Stimulated activated CD4-positive, alpha-beta T cell treated with anti-CD3 and anti-CD28 coated beads, Interleukin-1b, Interleukin-23, amount 100 ng/mL, for 4 hours (primary cell): ENCODE measurements at regions not wholly inside any gene's neighbourhood (a gene's known extent, or its start where the extent isn't known, plus 50 kb on each side); places are given as distances from the start of the nearest gene placed in this dataset.

Source experiments
- DNase-seq, 2 donors: peaks; one replicate each; pipeline ENCODE4 v3.0.0-alpha.2; 2020; ENCODE audit warnings: low read depth in 2 of 2

DNA sequence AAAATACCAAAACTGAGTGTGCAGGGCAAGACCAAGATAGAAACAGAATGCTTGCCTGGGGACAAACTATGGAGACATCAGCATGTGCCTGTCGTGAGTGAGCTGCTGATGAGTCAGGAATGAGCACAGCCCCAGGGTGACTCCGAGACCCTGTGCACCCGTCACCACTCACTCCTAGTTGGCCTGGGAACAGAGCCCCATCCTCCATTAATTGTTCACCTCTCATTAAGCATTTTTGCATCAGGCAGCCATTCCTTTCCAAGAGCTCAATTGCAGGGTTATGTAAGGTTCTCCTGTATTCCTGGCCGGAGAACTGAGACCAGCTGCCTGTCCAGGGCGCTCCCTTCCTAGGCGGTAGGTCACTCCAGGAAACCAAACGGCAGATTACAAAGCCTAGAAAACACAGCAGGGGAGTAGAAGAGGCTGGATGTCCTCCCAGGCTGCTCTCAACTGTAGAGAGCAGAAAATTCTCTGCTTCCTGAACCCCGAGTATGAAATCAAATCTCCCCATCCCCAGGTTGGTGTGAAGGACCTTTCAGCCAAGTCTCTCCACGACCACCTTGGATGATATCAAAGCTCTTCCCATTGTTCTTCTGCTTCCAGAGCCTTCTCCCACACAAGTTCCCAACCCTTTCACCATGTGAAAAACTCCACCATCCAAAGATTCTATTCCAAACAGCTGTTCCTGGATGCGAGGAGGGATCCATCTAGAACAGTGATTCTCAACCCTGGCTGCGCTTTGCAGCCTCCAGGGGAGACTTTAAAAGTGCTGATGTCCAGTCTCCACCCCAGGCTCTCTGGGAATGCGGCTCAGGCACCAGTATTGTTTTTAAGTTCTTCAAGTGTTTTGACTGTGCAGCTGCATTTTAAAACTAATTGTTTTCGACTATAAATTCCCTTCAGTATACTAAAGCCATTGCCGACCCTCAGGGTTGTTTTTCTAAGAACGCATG lies 532.6 kb upstream of the JARID2 start:
- DNase-seq: no peak

- DNase-seq: no peak
These were observed 531.8 kb upstream of the JARID2 start for GRCh38 chr6:14713966-14714631.

DNA sequence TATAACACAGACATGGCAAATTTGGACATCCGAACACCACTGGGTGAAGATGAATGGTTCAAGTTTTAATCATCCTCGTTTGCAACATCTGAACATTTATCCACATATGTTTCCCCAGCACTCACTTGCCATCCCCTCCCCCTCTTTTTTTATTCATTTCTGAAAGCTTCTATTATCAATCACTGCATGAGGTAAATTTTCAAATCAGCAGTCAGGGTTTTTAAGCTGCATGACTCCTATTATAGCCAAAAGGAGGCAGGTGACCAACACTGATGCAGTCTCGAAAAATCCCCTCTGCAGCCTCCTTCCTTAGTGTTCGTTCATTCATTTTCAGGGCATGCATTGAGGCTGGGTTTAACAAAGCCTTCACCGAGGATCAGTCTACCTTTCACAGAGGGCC lies 530.8 kb upstream of the JARID2 start:
- no peak for DNase-seq

- no peak for DNase-seq
These were observed 529.2 kb upstream of the JARID2 start for GRCh38 chr6:14716499-14717146.

DNA sequence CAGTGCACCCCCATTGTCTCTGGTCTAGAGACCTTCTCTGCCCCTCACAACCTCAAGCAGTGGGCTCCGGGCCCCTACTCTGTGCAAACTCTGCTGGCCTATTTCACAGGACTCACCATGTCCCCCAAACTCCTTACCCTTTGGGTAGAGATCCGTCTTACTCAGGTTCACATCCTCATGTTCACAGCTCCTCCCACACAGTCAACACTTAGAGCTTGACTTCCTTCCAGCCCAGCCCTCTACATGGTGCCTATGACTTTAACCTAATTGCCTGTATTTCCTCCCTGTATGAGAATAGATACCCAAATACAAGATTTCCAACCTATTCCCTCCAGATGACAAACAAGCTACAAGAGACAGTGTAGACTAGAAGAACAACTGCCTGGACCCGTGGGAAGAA lies 528.6 kb upstream of the JARID2 start:
- DNase-seq: no peak

- DNase-seq: no peak
These were observed 527.0 kb upstream of the JARID2 start for GRCh38 chr6:14718861-14719260.

GRCh38 chr6:14719270-14719669 lies 526.6 kb upstream of the JARID2 start:
- DNase-seq: no peak

GRCh38 chr6:14720411-14721102 lies 525.3 kb upstream of the JARID2 start:
- DNase-seq: no peak

- no peak for DNase-seq
These were observed 524.6 kb upstream of the JARID2 start for GRCh38 chr6:14721103-14721758.

- DNase-seq: no peak
These were observed 523.8 kb upstream of the JARID2 start for GRCh38 chr6:14722001-14722562.

DNA sequence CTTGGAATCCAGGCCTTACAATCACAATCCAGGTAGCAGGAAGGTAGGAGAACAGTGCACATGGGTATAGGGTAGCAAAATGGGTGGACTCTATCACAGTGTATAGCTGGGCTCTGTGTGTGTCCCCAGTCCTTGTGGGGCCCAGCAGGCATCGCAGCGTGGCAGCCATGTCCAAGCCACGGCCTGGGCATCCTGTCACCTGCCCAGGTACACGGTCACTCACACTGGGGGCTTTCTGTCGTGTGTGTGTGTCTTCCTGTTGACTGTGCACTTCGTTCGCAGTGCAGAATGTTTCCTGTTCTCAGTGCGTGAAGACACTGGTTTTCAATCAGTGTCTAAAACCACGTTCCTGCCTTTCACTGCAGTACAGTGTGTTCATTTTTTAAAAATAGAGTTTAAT lies 523.2 kb upstream of the JARID2 start:
- DNase-seq: no peak

- no peak for DNase-seq
These were observed 522.3 kb upstream of the JARID2 start for GRCh38 chr6:14723535-14724086.

DNA sequence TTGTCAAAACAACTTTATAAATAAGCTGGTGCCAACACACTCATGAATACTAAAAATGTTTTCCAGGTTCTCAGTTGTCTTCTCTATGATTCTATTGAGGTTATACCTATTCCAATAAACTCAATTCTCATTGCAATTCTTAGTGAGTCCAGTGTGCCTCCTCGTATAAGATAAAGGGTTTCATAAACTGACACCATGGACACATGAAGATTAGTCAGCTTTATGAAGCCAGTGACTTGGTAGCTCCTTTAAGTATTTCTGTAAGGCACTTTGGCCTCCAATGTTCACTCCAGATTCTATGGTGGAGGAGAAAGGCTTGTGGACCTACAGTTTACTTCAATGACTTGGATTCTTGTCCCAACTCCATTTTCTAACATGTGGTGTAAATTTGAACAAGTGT lies 521.3 kb upstream of the JARID2 start:
- no peak for DNase-seq

DNA sequence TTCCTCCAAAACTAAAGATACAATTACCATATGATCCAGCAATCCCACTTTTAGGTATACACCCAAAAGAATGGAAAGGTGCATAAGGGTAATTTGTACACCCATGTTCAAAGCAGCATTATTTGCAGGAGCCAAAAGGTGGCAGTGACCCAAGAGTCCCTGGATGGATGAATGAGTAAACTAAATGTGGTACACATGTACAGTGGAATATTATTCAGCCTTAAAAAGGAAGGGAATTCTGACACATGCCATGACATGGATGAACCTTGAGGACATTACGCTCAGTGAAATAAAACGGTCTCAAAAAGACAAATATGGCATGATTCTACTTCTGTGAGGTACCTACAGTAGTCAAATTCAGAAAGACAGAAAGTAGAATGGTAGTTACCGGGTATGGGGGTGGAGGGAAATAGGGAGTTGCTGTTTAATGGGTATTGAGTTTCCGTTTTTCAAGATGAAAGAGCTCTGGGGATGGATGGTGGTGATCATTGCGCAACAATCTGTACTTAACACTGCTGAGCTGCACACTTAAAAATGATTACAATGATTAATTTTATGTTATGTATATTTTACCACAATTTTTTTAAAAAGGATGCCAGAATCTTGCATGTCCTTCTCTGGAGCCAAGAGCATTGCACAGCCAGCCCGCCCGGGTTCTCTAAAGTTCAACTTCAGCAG lies 518.9 kb upstream of the JARID2 start:
- DNase-seq: no peak

DNA sequence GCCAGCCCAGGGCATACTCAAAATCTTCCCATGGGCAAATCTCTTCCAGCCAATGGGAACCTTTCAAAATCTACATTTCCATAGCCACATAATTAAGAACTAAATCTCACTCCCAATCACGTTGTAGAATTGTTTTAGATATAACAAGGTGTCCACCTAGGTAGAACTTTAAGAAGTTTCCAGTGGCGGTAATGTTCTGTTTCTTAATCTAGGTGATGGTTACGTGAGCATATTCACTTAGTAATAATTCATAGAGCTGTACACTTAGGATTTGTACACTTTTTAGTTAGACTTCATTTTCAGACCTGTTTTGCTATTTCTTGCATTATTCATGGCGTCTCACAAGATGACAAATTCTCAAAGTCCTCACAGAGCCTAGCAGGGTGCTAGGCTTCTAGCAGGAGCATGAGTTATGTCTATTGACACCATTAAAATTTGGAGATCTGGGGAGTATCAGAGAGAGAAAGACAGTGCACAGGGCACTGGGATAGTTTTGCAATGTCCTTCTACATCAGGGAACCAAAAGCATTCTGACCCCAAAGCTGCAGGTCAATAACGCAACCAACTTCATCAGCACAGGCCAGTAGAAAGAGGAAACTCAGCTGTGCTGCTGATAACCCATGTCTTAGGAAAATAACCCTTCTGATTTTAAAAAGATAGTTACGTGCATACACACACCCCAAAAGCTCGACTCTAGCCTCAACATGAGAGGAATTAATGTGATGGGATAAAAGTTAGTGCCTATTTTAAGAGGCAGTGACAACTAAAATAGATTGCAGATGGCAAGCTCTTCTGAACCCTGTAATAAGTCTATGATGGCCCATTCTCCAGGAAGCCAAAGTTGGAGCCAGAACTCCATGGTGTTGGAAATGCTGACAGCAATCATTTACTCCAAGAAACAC lies 518.1 kb upstream of the JARID2 start:
- DNase-seq: no peak

GRCh38 chr6:14728396-14729024 lies 517.4 kb upstream of the JARID2 start:
- DNase-seq: no peak

GRCh38 chr6:14729129-14729871 lies 516.6 kb upstream of the JARID2 start:
- DNase-seq: no peak

DNA sequence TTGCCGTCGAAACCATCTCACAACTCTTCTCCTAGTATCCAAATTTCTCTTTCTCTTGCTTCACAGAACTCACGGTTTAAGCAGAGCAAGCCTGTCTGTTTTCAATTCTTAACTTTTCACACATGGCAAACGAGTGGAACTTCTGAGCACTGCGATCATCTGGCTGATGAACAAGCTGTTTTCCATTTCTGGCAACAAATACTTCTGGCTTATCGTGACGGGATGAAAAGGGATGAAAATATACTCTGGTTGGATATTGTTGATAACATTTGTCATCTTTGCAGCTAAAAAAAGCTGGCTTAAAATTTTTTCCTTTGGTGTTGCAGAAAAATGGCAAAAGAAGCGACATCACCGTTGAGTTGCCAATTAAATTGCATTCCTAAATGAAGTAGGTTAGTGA lies 515.2 kb upstream of the JARID2 start:
- no peak for DNase-seq
